Kidney glomerular epithelial cell (primary cell): ENCODE measurements at regions not wholly inside any gene's neighbourhood (a gene's known extent, or its start where the extent isn't known, plus 50 kb on each side); places are given as distances from the start of the nearest gene placed in this dataset.
A peak's percentile ranks its signal among the peaks of the same experiment; 100 is the strongest.

ENCODE experiments used
- DNase-seq: peaks from one replicate; lab custom pipeline; 2025; lab: John Stamatoyannopoulos, UW

GRCh38 chr5:56481428-56482357, 248.6 kb upstream of the ANKRD55 start:
- no peak for DNase-seq

GRCh38 chr5:56480705-56481427, 247.7 kb upstream of the ANKRD55 start:
- DNase-seq = no peak

GRCh38 chr5:56480078-56480704, 247.1 kb upstream of the ANKRD55 start:
- peak; percentile 65 for DNase-seq

- DNase-seq = peak; percentile 65
Observed at GRCh38 chr5:56479696-56480077, 246.6 kb upstream of the ANKRD55 start.

- DNase-seq = no peak
Observed at GRCh38 chr5:56479126-56479525, 246.0 kb upstream of the ANKRD55 start.

GRCh38 chr5:56478062-56478461, 244.9 kb upstream of the ANKRD55 start:
- DNase-seq = no peak

GRCh38 chr5:56476487-56476856, 243.3 kb upstream of the ANKRD55 start:
- DNase-seq = peak; percentile 90

GRCh38 chr5:56475689-56476486, 242.8 kb upstream of the ANKRD55 start:
- DNase-seq = peak; percentile 90

GRCh38 chr5:56471707-56472106, 238.6 kb upstream of the ANKRD55 start:
- DNase-seq = no peak

- DNase-seq = no peak
Observed at GRCh38 chr5:56470007-56470406, 236.9 kb upstream of the ANKRD55 start.

GRCh38 chr5:56468277-56468676, 235.1 kb upstream of the ANKRD55 start:
- no peak for DNase-seq

GRCh38 chr5:56467176-56467717, 234.1 kb upstream of the ANKRD55 start:
- DNase-seq = no peak

- DNase-seq = no peak
Observed at GRCh38 chr5:56466136-56466816, 233.1 kb upstream of the ANKRD55 start.

- no peak for DNase-seq
Observed at GRCh38 chr5:56465769-56466135, 232.6 kb upstream of the ANKRD55 start.

GRCh38 chr5:56464935-56465768, 232.0 kb upstream of the ANKRD55 start:
- DNase-seq = no peak

- DNase-seq = peak; percentile 9
Observed at GRCh38 chr5:56463944-56464571, 230.9 kb upstream of the ANKRD55 start.

GRCh38 chr5:56461584-56461983, 228.5 kb upstream of the ANKRD55 start:
- no peak for DNase-seq

- peak; percentile 37 for DNase-seq
Observed at GRCh38 chr5:56460681-56461191, 227.6 kb upstream of the ANKRD55 start.

- no peak for DNase-seq
Observed at GRCh38 chr5:56460195-56460546, 227.0 kb upstream of the ANKRD55 start.
